K562 (cell line): ENCODE measurements at regions not wholly inside any gene's neighbourhood (a gene's known extent, or its start where the extent isn't known, plus 50 kb on each side); places are given as distances from the start of the nearest gene placed in this dataset.

Experiments
- CTCF ChIP-seq, 3 experiments: IDR thresholded peaks in 2 of 3; conservative IDR thresholded peaks in 1 of 3; 2 replicates each; pipeline ENCODE4 v1.5.1; 2011 to 2012; ENCODE audit warnings: low read length in 3 of 3, mild to moderate bottlenecking in 3 of 3, control low read depth in 2 of 3, improper control_type of control experiment in 1 of 3, inconsistent platforms in 1 of 3, low read depth in 1 of 3, mixed read lengths in 1 of 3, moderate library complexity in 1 of 3; ENCODE audit not compliant: insufficient read depth in 2 of 3
- CUX1 ChIP-seq: fragments of 200-800 bp; sonication (Bioruptor generic); IDR thresholded peaks from 2 replicates; pipeline ENCODE4 v1.6.1; 2016; ENCODE audit warnings: missing genetic modification characterization, missing compliant biosample characterization
- EZH2 ChIP-seq: IDR thresholded peaks from 2 replicates; pipeline ENCODE4 v1.6.1; 2012; ENCODE audit warnings: low read depth, mild to moderate bottlenecking, inconsistent platforms, low read length, borderline replicate concordance
- HES1 ChIP-seq: fragments of 450-650 bp; IDR thresholded peaks from 2 replicates; pipeline ENCODE4 v1.6.1; 2016; ENCODE audit warnings: low read depth, mild to moderate bottlenecking, moderate library complexity
- HOMEZ ChIP-seq: fragments of 250-450 bp; sonication (Bioruptor Pico); IDR thresholded peaks from 2 replicates; pipeline ENCODE4 v1.4.0; 2020; ENCODE audit warnings: mild to moderate bottlenecking, moderate library complexity
- MAX ChIP-seq: sonication (generic); formaldehyde crosslinking; IDR thresholded peaks from 2 replicates; pipeline ENCODE4 v1.9.0; 2022; ENCODE audit warnings: mild to moderate bottlenecking, missing genetic modification reagents
- MCM7 ChIP-seq, 2 experiments: fragments of 450-650 bp; IDR thresholded peaks; 2 replicates each; pipeline ENCODE4 v1.6.1; 2016 to 2018
- ZKSCAN3 ChIP-seq: fragments of 250-450 bp; sonication (Bioruptor Pico); IDR thresholded peaks from 2 replicates; pipeline ENCODE4 v1.4.0; 2020
- ZNF23 ChIP-seq: fragments of 250-450 bp; sonication (Bioruptor Pico); IDR thresholded peaks from 2 replicates; pipeline ENCODE4 v1.4.0; 2020; ENCODE audit warnings: mild to moderate bottlenecking
- ZNF277 ChIP-seq: fragments of 250-450 bp; sonication (Bioruptor Pico); IDR thresholded peaks from 2 replicates; pipeline ENCODE4 v1.8.0; 2022; ENCODE audit warnings: inconsistent platforms, mild to moderate bottlenecking, moderate library complexity, borderline replicate concordance

- TF ChIP-seq EZH2 (no peak), CTCF (IDR thresholded peaks at IDR 0.05 in 2 of 3, conservative IDR thresholded peaks at IDR 0.05 in 1 of 3; ENCODE audit: insufficient read depth in 2 of 3, low read depth in 1 of 3, low read length in 3 of 3) (no peak), ZNF277 (CRISPR knock-in tag) (no peak), ZNF23 (CRISPR knock-in tag) (no peak), ZKSCAN3 (no peak), HOMEZ (CRISPR knock-in tag) (no peak), CUX1 (CRISPR knock-in tag) (no peak), MCM7 (IDR thresholded peaks at IDR 0.05) (no peak), HES1 (no peak), MAX (CRISPR knock-in tag) (no peak)
These were observed 1070.8 kb downstream of the FAM133A start for GRCh38 chrX:94744786-94745185.
